H1 (cell line): ENCODE measurements at regions not wholly inside any gene's neighbourhood (a gene's known extent, or its start where the extent isn't known, plus 50 kb on each side); places are given as distances from the start of the nearest gene placed in this dataset.

ENCODE experiments used
- CTCF ChIA-PET: fragments of 300-600 bp; sonication (Branson Sonifier 250); formaldehyde crosslinking; loops from one replicate; lab custom pipeline; 2021; ENCODE audit not compliant: partially characterized antibody; lab: Charles Lee
- POLR2A ChIA-PET: fragments of 300-600 bp; sonication (Branson Sonifier 250); formaldehyde crosslinking; loops from one replicate; lab custom pipeline; 2021; ENCODE audit warnings: inconsistent platforms; ENCODE audit not compliant: partially characterized antibody; lab: Charles Lee
- DNase-seq, 2 experiments: peaks; one replicate each; pipeline versions ENCODE4 v3.0.0 to v3.0.0-alpha.2; 2010 to 2022; ENCODE audit warnings: low spot score in 2 of 2, low read depth in 1 of 2, mixed read lengths in 1 of 2
- FAIRE-seq: peaks from 2 replicates; lab custom pipeline; 2011; peaks lifted over from hg19 to GRCh38; lab: Jason Lieb, UNC
- H2AFZ ChIP-seq: 2 replicates; pipeline ENCODE4 v1.8.1; 2012; ENCODE audit warnings: low read length, inconsistent platforms
- H2AK5ac ChIP-seq: 2 replicates; pipeline ENCODE4 v1.6.1; 2013; ENCODE audit warnings: low read depth, low read length
- H2BK120ac ChIP-seq: replicated peaks from 2 replicates; pipeline ENCODE3; 2013; ENCODE audit warnings: low read depth, low read length, inconsistent platforms
- H2BK12ac ChIP-seq: 2 replicates; pipeline ENCODE4 v1.6.1; 2013; ENCODE audit warnings: low read depth, low read length
- H2BK15ac ChIP-seq: 2 replicates; pipeline ENCODE4 v1.6.1; 2013; ENCODE audit warnings: low read length
- H2BK20ac ChIP-seq: 2 replicates; pipeline ENCODE4 v1.6.1; 2013; ENCODE audit warnings: low read length
- H2BK5ac ChIP-seq: 2 replicates; pipeline ENCODE4 v1.6.1; 2013; ENCODE audit warnings: low read depth, low read length
- H3K14ac ChIP-seq: 2 replicates; pipeline ENCODE4 v1.6.1; 2013; ENCODE audit warnings: inconsistent platforms; ENCODE audit not compliant: insufficient read length
- H3K18ac ChIP-seq: 2 replicates; pipeline ENCODE4 v1.6.1; 2013; ENCODE audit warnings: low read length; ENCODE audit errors: extremely low read depth
- H3K23ac ChIP-seq: 2 replicates; pipeline ENCODE4 v1.6.1; 2013; ENCODE audit warnings: inconsistent platforms; ENCODE audit not compliant: insufficient read length
- H3K23me2 ChIP-seq: 2 replicates; pipeline ENCODE4 v1.6.1; 2013; ENCODE audit warnings: low read depth, low read length
- H3K27ac ChIP-seq: 2 replicates; pipeline ENCODE4 v1.6.1; 2011; ENCODE audit warnings: low read depth, low read length, inconsistent platforms
- H3K27me3 ChIP-seq, 4 experiments: replicated peaks in 1 of 4; 1 replicate in 1 of 4; 2 replicates in 3 of 4; pipeline versions ENCODE4 v1.6.1 to v1.8.1; 2011 to 2013; ENCODE audit warnings: low read length in 3 of 4, mild to moderate bottlenecking in 3 of 4, inconsistent platforms in 2 of 4, mixed read lengths in 2 of 4, moderate library complexity in 1 of 4; ENCODE audit not compliant: control insufficient read depth in 3 of 4, insufficient read depth in 3 of 4; ENCODE audit errors: extremely low read depth in 1 of 4
- H3K36me3 ChIP-seq, 4 experiments: 2 replicates each; pipeline versions ENCODE4 v1.6.1 to v1.8.1; 2011 to 2013; ENCODE audit warnings: mild to moderate bottlenecking in 4 of 4, low read length in 3 of 4, moderate library complexity in 2 of 4, control low read depth in 1 of 4, inconsistent platforms in 1 of 4; ENCODE audit not compliant: insufficient read depth in 4 of 4, control insufficient read depth in 2 of 4
- H3K4ac ChIP-seq: replicated peaks from 2 replicates; pipeline ENCODE3; 2013; ENCODE audit warnings: low read length, low read depth, mixed read lengths, inconsistent platforms; ENCODE audit not compliant: insufficient read length
- H3K4me1 ChIP-seq, 4 experiments: replicated peaks in 1 of 4; 1 replicate in 1 of 4; 2 replicates in 3 of 4; pipeline versions ENCODE4 v1.6.1 to v1.8.1; 2011 to 2013; ENCODE audit warnings: low read length in 3 of 4, inconsistent platforms in 2 of 4, mixed read lengths in 1 of 4; ENCODE audit not compliant: insufficient read depth in 4 of 4, control insufficient read depth in 3 of 4
- H3K4me2 ChIP-seq, 2 experiments: 2 replicates each; pipeline versions ENCODE4 v1.6.1 to v1.8.1; 2011 to 2013; ENCODE audit warnings: low read depth in 2 of 2, low read length in 2 of 2, control low read depth in 1 of 2, inconsistent platforms in 1 of 2, mild to moderate bottlenecking in 1 of 2; ENCODE audit not compliant: insufficient read depth in 1 of 2
- H3K4me3 ChIP-seq, 4 experiments: fragments of 200-600, 300-600 bp in 1 of 4; sonication (generic), shearing (Covaris generic), sonication (Bioruptor Twin) in 1 of 4; 2 replicates each; pipeline versions ENCODE4 v1.5.1 to v1.8.1; 2011 to 2016; ENCODE audit warnings: low read length in 4 of 4, low read depth in 3 of 4, control low read depth in 2 of 4, inconsistent platforms in 2 of 4, mild to moderate bottlenecking in 2 of 4, mixed read lengths in 1 of 4, moderate library complexity in 1 of 4; ENCODE audit not compliant: insufficient read depth in 2 of 4; ENCODE audit errors: extremely low read depth in 1 of 4
- H3K56ac ChIP-seq: replicated peaks from 2 replicates; pipeline ENCODE3; 2013; ENCODE audit warnings: low read depth, mild to moderate bottlenecking, mixed read lengths, low read length, inconsistent platforms; ENCODE audit not compliant: insufficient read length
- H3K79me1 ChIP-seq: 2 replicates; pipeline ENCODE4 v1.6.1; 2013; ENCODE audit warnings: low read depth, low read length, control low read depth
- H3K79me2 ChIP-seq, 2 experiments: 2 replicates each; pipeline versions ENCODE4 v1.6.1 to v1.8.1; 2012 to 2013; ENCODE audit warnings: low read length in 2 of 2, mild to moderate bottlenecking in 2 of 2, inconsistent platforms in 1 of 2; ENCODE audit not compliant: insufficient read depth in 2 of 2, control insufficient read depth in 1 of 2
- H3K9ac ChIP-seq, 4 experiments: replicated peaks in 1 of 4; 1 replicate in 1 of 4; 2 replicates in 3 of 4; pipeline versions ENCODE4 v1.6.1 to v1.8.1; 2011 to 2013; ENCODE audit warnings: low read depth in 3 of 4, low read length in 3 of 4, control low read depth in 2 of 4, mild to moderate bottlenecking in 2 of 4, moderate library complexity in 2 of 4, inconsistent platforms in 1 of 4; ENCODE audit errors: extremely low read depth in 1 of 4
- H3K9me3 ChIP-seq, 2 experiments: 2 replicates each; pipeline versions ENCODE4 v1.6.1 to v1.8.1; 2012 to 2013; ENCODE audit warnings: mild to moderate bottlenecking in 2 of 2, moderate library complexity in 2 of 2, control low read depth in 1 of 2, inconsistent platforms in 1 of 2, low read depth in 1 of 2, low read length in 1 of 2, mixed read lengths in 1 of 2; ENCODE audit not compliant: insufficient read depth in 2 of 2
- H4K20me1 ChIP-seq, 2 experiments: replicated peaks in 1 of 2; 2 replicates each; pipeline versions ENCODE3 to v1.8.1; 2011 to 2013; ENCODE audit warnings: inconsistent platforms in 2 of 2, low read length in 2 of 2, mild to moderate bottlenecking in 1 of 2; ENCODE audit not compliant: insufficient read depth in 2 of 2, control insufficient read depth in 1 of 2
- H4K5ac ChIP-seq: 2 replicates; pipeline ENCODE4 v1.6.1; 2013; ENCODE audit warnings: low read length, low read depth, mixed read lengths, inconsistent platforms; ENCODE audit not compliant: insufficient read length
- H4K8ac ChIP-seq: 2 replicates; pipeline ENCODE4 v1.8.0; 2013; ENCODE audit warnings: mild to moderate bottlenecking, moderate library complexity, low read length, inconsistent platforms; ENCODE audit not compliant: insufficient read depth; ENCODE audit errors: extremely low read depth
- H4K91ac ChIP-seq: replicated peaks from 2 replicates; pipeline ENCODE3; 2013; ENCODE audit warnings: low read length, mixed read lengths, inconsistent platforms; ENCODE audit not compliant: insufficient read length
- CBX8 ChIP-seq: fragments of 300-800, 300-1000 bp; sonication (generic); IDR thresholded peaks from 2 replicates; pipeline ENCODE4 v1.7.1; 2016; ENCODE audit warnings: low read depth, low read length, borderline replicate concordance
- CHD2 ChIP-seq: IDR thresholded peaks from 2 replicates; pipeline ENCODE4 v1.6.1; 2012; ENCODE audit warnings: low read length, improper control_type of control experiment
- RNF2 ChIP-seq: fragments of 200-900, 300-1000 bp; sonication (generic); IDR thresholded peaks from 2 replicates; pipeline ENCODE4 v1.7.1; 2016; ENCODE audit warnings: borderline replicate concordance, low read depth, mild to moderate bottlenecking, antibody characterized with exemption, low read length; ENCODE audit not compliant: poor library complexity, severe bottlenecking; ENCODE audit errors: missing control alignments
- SIRT6 ChIP-seq: IDR thresholded peaks from one replicate; pipeline ENCODE4 v1.7.1; 2012; ENCODE audit warnings: low read length, inconsistent platforms
- SP2 ChIP-seq: IDR thresholded peaks from 2 replicates; pipeline ENCODE4 v1.6.1; 2012; ENCODE audit warnings: mild to moderate bottlenecking, low read length, inconsistent platforms
- WGBS, 2 experiments: shearing (Covaris generic) in 1 of 2; methylation state at CpG; one replicate each; pipeline versions ENCODE4 v1.1.6 to v1.1.7; 2013 to 2015; ENCODE audit warnings: low lambda C conversion rate in 2 of 2, mixed read lengths in 2 of 2, inconsistent platforms in 1 of 2, low coverage in 1 of 2, missing lambda C conversion rate in 1 of 2; ENCODE audit not compliant: insufficient replicate concordance in 2 of 2, insufficient coverage in 1 of 2, insufficient read length in 1 of 2; ENCODE audit errors: extremely low coverage in 1 of 2, missing lambda C conversion rate in 1 of 2; 5-methylcytosine and 5-hydroxymethylcytosine counted together
- TF ChIP-seq, protein P1 (sequence below): IDR thresholded peaks from 2 replicates; pipeline ENCODE4 v1.6.1; 2012; ENCODE audit warnings: inconsistent platforms
- TF ChIP-seq, protein P2 (sequence below): IDR thresholded peaks from 2 replicates; pipeline ENCODE4 v1.6.1; 2011; ENCODE audit warnings: low read depth, mild to moderate bottlenecking, low read length; ENCODE audit not compliant: insufficient read depth

DNA sequence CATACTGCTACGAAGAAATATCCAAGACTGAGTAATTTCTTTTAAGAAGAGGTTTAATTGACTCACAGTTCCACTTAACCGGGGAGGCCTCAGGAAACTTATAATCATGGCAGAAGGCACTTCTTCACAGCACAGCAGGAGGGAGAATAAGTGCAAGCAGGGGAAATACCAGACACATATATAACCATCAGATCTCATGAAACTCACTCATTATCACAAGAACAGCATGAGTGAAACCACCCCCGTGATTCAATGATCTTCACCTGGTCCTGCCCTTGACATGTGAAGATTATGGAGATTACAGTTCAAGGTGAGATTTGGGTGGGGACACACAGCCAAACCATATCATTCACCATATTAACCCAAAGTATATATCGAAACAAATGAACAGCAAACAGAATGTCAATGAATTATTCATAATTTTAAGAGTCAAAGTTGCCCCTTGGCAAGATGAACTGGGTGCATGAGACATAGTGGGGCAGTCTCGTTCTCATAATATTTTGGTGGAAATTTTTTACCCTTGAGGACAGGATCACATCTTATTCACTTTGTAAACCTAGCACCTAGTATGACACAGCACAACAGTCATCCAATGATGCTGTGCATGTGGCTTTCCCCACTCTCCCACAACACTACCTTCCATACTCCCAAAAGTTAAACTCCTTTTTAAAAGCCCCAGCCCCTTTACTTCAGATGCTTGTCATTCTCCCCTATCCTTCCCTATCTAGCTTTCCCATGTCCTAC is 425.3 kb downstream of the ZEB2 start:
- no peak overlapping the region for H2BK120ac ChIP-seq
- no peak for TF ChIP-seq CHD2
- TF ChIP-seq, protein P1, sequence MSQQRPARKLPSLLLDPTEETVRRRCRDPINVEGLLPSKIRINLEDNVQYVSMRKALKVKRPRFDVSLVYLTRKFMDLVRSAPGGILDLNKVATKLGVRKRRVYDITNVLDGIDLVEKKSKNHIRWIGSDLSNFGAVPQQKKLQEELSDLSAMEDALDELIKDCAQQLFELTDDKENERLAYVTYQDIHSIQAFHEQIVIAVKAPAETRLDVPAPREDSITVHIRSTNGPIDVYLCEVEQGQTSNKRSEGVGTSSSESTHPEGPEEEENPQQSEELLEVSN = no peak
- no peak for TF ChIP-seq SIRT6
- TF ChIP-seq RNF2 = no peak
- TF ChIP-seq, protein P2, sequence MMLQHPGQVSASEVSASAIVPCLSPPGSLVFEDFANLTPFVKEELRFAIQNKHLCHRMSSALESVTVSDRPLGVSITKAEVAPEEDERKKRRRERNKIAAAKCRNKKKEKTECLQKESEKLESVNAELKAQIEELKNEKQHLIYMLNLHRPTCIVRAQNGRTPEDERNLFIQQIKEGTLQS = no peak
- TF ChIP-seq CBX8 = no peak
- TF ChIP-seq SP2 = no peak
- TF ChIP-seq, all 59 proteins: peak for 0
- FAIRE-seq (no peak), DNase-seq (no peak)
- H4K5ac ChIP-seq = no peak overlapping the region
- H3K4me3 ChIP-seq = no peak overlapping the region
- H3K18ac ChIP-seq = no peak overlapping the region
- no peak overlapping the region for H4K8ac ChIP-seq
- no peak overlapping the region for H2BK12ac ChIP-seq
- no peaks in the 10 kb centered on the region for H3K23me2 ChIP-seq
- H3K79me1 ChIP-seq = no peaks in the 10 kb centered on the region
- H3K36me3 ChIP-seq = no peaks in the 10 kb centered on the region
- H2BK15ac ChIP-seq = no peak overlapping the region
- H3K4me2 ChIP-seq = no peak overlapping the region
- 0 out of 4 replicates have a peak, but pooled peaks cover 0 to 3% of the 10 kb centered on the region in 2 experiments for H3K9me3 ChIP-seq
- no peak overlapping the region for H2BK5ac ChIP-seq
- H3K14ac ChIP-seq = no peak overlapping the region
- WGBS, 2 experiments = 87% methylated on average over 5 of the region's 5 CpGs; no CpG with 5 or more reads in 1 of the 2 experiments
- CTCF ChIA-PET = no interaction called here
- H4K20me1 ChIP-seq = no peaks in the 10 kb centered on the region
- POLR2A ChIA-PET = no interaction called here
- H3K23ac ChIP-seq = no peak overlapping the region
- no peak overlapping the region for H2AFZ ChIP-seq
- no peak overlapping the region for H2BK20ac ChIP-seq
- no peak overlapping the region for H4K91ac ChIP-seq
- no peak overlapping the region for H3K4ac ChIP-seq
- no peaks in the 10 kb centered on the region for H3K79me2 ChIP-seq
- no peak overlapping the region for H2AK5ac ChIP-seq
- no peak overlapping the region for H3K9ac ChIP-seq
- H3K4me1 ChIP-seq = no peaks in the 10 kb centered on the region
- no peak overlapping the region for H3K56ac ChIP-seq
- H3K27me3 ChIP-seq = no peaks in the 10 kb centered on the region
- H3K27ac ChIP-seq = no peak overlapping the region
